Upper lobe of left lung (tissue), 6 donors: ENCODE measurements at regions not wholly inside any gene's neighbourhood (a gene's known extent, or its start where the extent isn't known, plus 50 kb on each side); places are given as distances from the start of the nearest gene placed in this dataset.

ENCODE experiments used
- ATAC-seq, 2 donors: fragments of 200-7000 bp; cut with Tn5 transposase; one replicate each; pipeline ENCODE4 v1.9.1; 2022; ENCODE audit warnings: mild to moderate bottlenecking in 2 of 2, moderate library complexity in 2 of 2; ENCODE audit not compliant: low FRiP score in 2 of 2
- DNase-seq, 2 donors: peaks; one replicate each; pipeline ENCODE4 v3.0.0-alpha.2; 2019 to 2020
- H3K27ac ChIP-seq, 4 donors: fragments of 200-600 bp; sonication (generic); one replicate each; pipeline ENCODE4 v1.5.1; 2016 to 2019
- H3K27me3 ChIP-seq, 4 donors: fragments of 200-600 bp; sonication (generic); one replicate each; pipeline ENCODE4 v1.5.1; 2017 to 2019
- H3K36me3 ChIP-seq, 4 donors: fragments of 200-600 bp; sonication (generic); one replicate each; pipeline ENCODE4 v1.5.1; 2016 to 2019
- H3K4me1 ChIP-seq, 4 donors: fragments of 200-600 bp; sonication (generic); one replicate each; pipeline ENCODE4 v1.5.1; 2018 to 2019
- H3K4me3 ChIP-seq, 4 donors: fragments of 200-600 bp; sonication (generic); one replicate each; pipeline ENCODE4 v1.5.1; 2017 to 2019; ENCODE audit warnings: mild to moderate bottlenecking in 2 of 4, moderate library complexity in 1 of 4
- H3K9me3 ChIP-seq, 4 donors: fragments of 200-600 bp; sonication (generic); one replicate each; pipeline ENCODE4 v1.5.1; 2018 to 2019
- CTCF ChIP-seq, 6 experiments: fragments of 450-650 bp in 4 of 6; fragments of 200-600 bp in 2 of 6; sonication (generic) in 2 of 6; IDR thresholded peaks; one replicate each; pipeline ENCODE4 v1.5.1; 2016 to 2019; ENCODE audit warnings: antibody characterized with exemption in 6 of 6
- EP300 ChIP-seq, 4 donors: sonication (generic); formaldehyde crosslinking; IDR thresholded peaks; one replicate each; pipeline ENCODE4 v1.5.1; 2017; ENCODE audit warnings: antibody characterized with exemption in 4 of 4, control low read depth in 2 of 4
- POLR2A ChIP-seq, 4 donors: fragments of 450-650 bp; IDR thresholded peaks; one replicate each; pipeline ENCODE4 v1.5.1; 2016 to 2017; ENCODE audit warnings: antibody characterized with exemption in 4 of 4, mild to moderate bottlenecking in 2 of 4
- POLR2AphosphoS5 ChIP-seq, 2 donors: sonication (generic); formaldehyde crosslinking; IDR thresholded peaks; one replicate each; pipeline ENCODE4 v1.5.1; 2017; ENCODE audit warnings: antibody characterized with exemption in 2 of 2
- WGBS, 2 donors: methylation state at CpG; one replicate each; pipeline ENCODE4 v1.1.5; 2017 to 2018; 5-methylcytosine and 5-hydroxymethylcytosine counted together
- donor health status: DM: no; HTN: no; CAD: no; lungs with moderate emphysema.
- donor health status: DM: no; HTN: yes; CAD: no; lungs with severe emphysema.

- no peak for DNase-seq
- Histone ChIP-seq H3K27ac (no peak overlapping the region), H3K9me3 (no peaks in the 10 kb centered on the region), H3K27me3 (no peaks in the 10 kb centered on the region), H3K4me1 (peaks cover 11 to 37% (median 24%) of the 10 kb centered on the region in 4 donors), H3K36me3 (no peaks in the 10 kb centered on the region), H3K4me3 (no peak overlapping the region)
- no peak for ATAC-seq
- WGBS, 2 donors, result 78 to 88% methylated on average over 4 of the region's 4 CpGs
- TF ChIP-seq CTCF (IDR thresholded peaks at IDR 0.05) (no peak), POLR2A (IDR thresholded peaks at IDR 0.05) (no peak), EP300 (IDR thresholded peaks at IDR 0.05) (no peak), POLR2AphosphoS5 (IDR thresholded peaks at IDR 0.05) (no peak)
These were observed 110.5 kb upstream of the CD180 start for GRCh38 chr5:67306965-67307607.

- no peak for ATAC-seq
- Histone ChIP-seq H3K27me3 (no peaks in the 10 kb centered on the region), H3K4me1 (peaks cover 19 to 44% (median 31%) of the 10 kb centered on the region in 4 donors), H3K9me3 (no peaks in the 10 kb centered on the region), H3K27ac (peak overlapping the region; percentile 22 to 59 (median 46)), H3K36me3 (no peaks in the 10 kb centered on the region), H3K4me3 (no peak overlapping the region)
- TF ChIP-seq EP300 (IDR thresholded peaks at IDR 0.05), result no peak
- TF ChIP-seq POLR2A (IDR thresholded peaks at IDR 0.05), result no peak
- TF ChIP-seq POLR2AphosphoS5 (IDR thresholded peaks at IDR 0.05), result no peak
- no peak for TF ChIP-seq CTCF (IDR thresholded peaks at IDR 0.05)
- DNase-seq, result no peak
- WGBS, 2 donors, result 78% methylated on average over 9 of the region's 9 CpGs
These were observed 109.5 kb upstream of the CD180 start for GRCh38 chr5:67305913-67306710.

GRCh38 chr5:67305401-67305800 lies 108.8 kb upstream of the CD180 start:
- Histone ChIP-seq H3K9me3 (no peaks in the 10 kb centered on the region), H3K36me3 (no peaks in the 10 kb centered on the region), H3K27ac (peak overlapping the region; percentile 22 to 59 (median 46)), H3K27me3 (no peaks in the 10 kb centered on the region), H3K4me1 (peaks cover 26 to 51% (median 37%) of the 10 kb centered on the region in 4 donors), H3K4me3 (no peak overlapping the region)
- ATAC-seq, result no peak
- WGBS, 2 donors, result 100% methylated on average over 1 of the region's 1 CpG
- DNase-seq, result no peak
- TF ChIP-seq POLR2A (IDR thresholded peaks at IDR 0.05), result no peak
- no peak for TF ChIP-seq POLR2AphosphoS5 (IDR thresholded peaks at IDR 0.05)
- TF ChIP-seq CTCF (IDR thresholded peaks at IDR 0.05), result no peak
- no peak for TF ChIP-seq EP300 (IDR thresholded peaks at IDR 0.05)

GRCh38 chr5:67303356-67303755 lies 106.8 kb upstream of the CD180 start:
- H3K27ac ChIP-seq, result peak overlapping the region in 2 of 4 donors; percentile 35 to 79
- TF ChIP-seq POLR2AphosphoS5 (IDR thresholded peaks at IDR 0.05), result no peak
- no peak for TF ChIP-seq CTCF (IDR thresholded peaks at IDR 0.05)
- TF ChIP-seq POLR2A (IDR thresholded peaks at IDR 0.05), result no peak
- TF ChIP-seq EP300 (IDR thresholded peaks at IDR 0.05), result no peak
- no peak for ATAC-seq
- H3K27me3 ChIP-seq, result no peaks in the 10 kb centered on the region
- H3K4me3 ChIP-seq, result no peak overlapping the region
- DNase-seq, result no peak
- H3K9me3 ChIP-seq, result no peaks in the 10 kb centered on the region
- 64 to 71% methylated on average over 2 to 3 of the region's 3 CpGs for WGBS, 2 donors
- no peaks in the 10 kb centered on the region for H3K36me3 ChIP-seq
- peaks cover 32 to 56% (median 43%) of the 10 kb centered on the region in 4 donors for H3K4me1 ChIP-seq
